HFFc6 (cell line): ENCODE measurements at regions not wholly inside any gene's neighbourhood (a gene's known extent, or its start where the extent isn't known, plus 50 kb on each side); places are given as distances from the start of the nearest gene placed in this dataset.

Source experiments
- DNase-seq: peaks from one replicate; pipeline ENCODE4 v3.0.0-alpha.2; 2018
- H3K27ac Mint-ChIP-seq: 2 replicates; pipeline ENCODE4 v1.8.0; 2020; ENCODE audit warnings: mild to moderate bottlenecking, mixed read lengths
- H3K27me3 Mint-ChIP-seq: 2 replicates; pipeline ENCODE4 v1.8.0; 2021; ENCODE audit warnings: mild to moderate bottlenecking, moderate library complexity, mixed read lengths; ENCODE audit not compliant: insufficient read depth
- H3K36me3 Mint-ChIP-seq: 2 replicates; pipeline ENCODE4 v1.8.0; 2021; ENCODE audit warnings: low read depth, mixed read lengths
- H3K4me1 Mint-ChIP-seq: 2 replicates; pipeline ENCODE4 v1.8.0; 2020; ENCODE audit warnings: low read depth, mixed read lengths
- H3K4me3 Mint-ChIP-seq: 2 replicates; pipeline ENCODE4 v1.8.0; 2020; ENCODE audit warnings: mild to moderate bottlenecking, moderate library complexity, mixed read lengths
- H3K9me3 Mint-ChIP-seq: 2 replicates; pipeline ENCODE4 v1.8.0; 2020; ENCODE audit warnings: mild to moderate bottlenecking, mixed read lengths
- CTCF ChIP-seq: fragments of 200-600 bp; sonication (generic); IDR thresholded peaks from 2 replicates; pipeline ENCODE4 v1.5.0; 2021; ENCODE audit warnings: antibody characterized with exemption, mild to moderate bottlenecking

GRCh38 chr1:232883992-232884661 is 66.3 kb upstream of the NTPCR start:
- H3K4me1 Mint-ChIP-seq: no peaks in the 10 kb centered on the region
- H3K27me3 Mint-ChIP-seq: no peaks in the 10 kb centered on the region; the same call in 1 of the 2 replicates
- DNase-seq: no peak
- H3K9me3 Mint-ChIP-seq: peaks cover 23% of the 10 kb centered on the region
- H3K36me3 Mint-ChIP-seq: no peaks in the 10 kb centered on the region
- no peak for TF ChIP-seq CTCF
- H3K4me3 Mint-ChIP-seq: no peak overlapping the region
- no peak overlapping the region for H3K27ac Mint-ChIP-seq

- DNase-seq: no peak
- no peaks in the 10 kb centered on the region for H3K4me1 Mint-ChIP-seq
- H3K27ac Mint-ChIP-seq: no peak overlapping the region
- no peak overlapping the region for H3K4me3 Mint-ChIP-seq
- no peaks in the 10 kb centered on the region for H3K36me3 Mint-ChIP-seq
- H3K27me3 Mint-ChIP-seq: no peaks in the 10 kb centered on the region
- peaks cover 30% of the 10 kb centered on the region for H3K9me3 Mint-ChIP-seq
- no peak for TF ChIP-seq CTCF
These were observed 64.1 kb upstream of the NTPCR start for GRCh38 chr1:232886271-232886670.

- no peaks in the 10 kb centered on the region for H3K27me3 Mint-ChIP-seq
These were observed 60.0 kb upstream of the NTPCR start for GRCh38 chr1:232890340-232890943.

GRCh38 chr1:232891071-232891470 is 59.3 kb upstream of the NTPCR start:
- Mint-ChIP-seq H3K4me1 (no peaks in the 10 kb centered on the region), H3K9me3 (peaks cover 35% of the 10 kb centered on the region), H3K27ac (no peak overlapping the region), H3K36me3 (no peaks in the 10 kb centered on the region), H3K4me3 (no peak overlapping the region), H3K27me3 (no peaks in the 10 kb centered on the region)
- TF ChIP-seq CTCF: no peak
- no peak for DNase-seq

More at GRCh38 chr1:232890340-232890943, 60.0 kb upstream of the NTPCR start:
- Mint-ChIP-seq H3K36me3 (no peaks in the 10 kb centered on the region), H3K4me3 (no peak overlapping the region), H3K4me1 (no peaks in the 10 kb centered on the region), H3K27ac (no peak overlapping the region), H3K9me3 (peaks cover 36% of the 10 kb centered on the region)
- no peak for DNase-seq
- no peak for TF ChIP-seq CTCF

- no peak for DNase-seq
- Mint-ChIP-seq H3K9me3 (peaks cover 35% of the 10 kb centered on the region), H3K4me1 (no peaks in the 10 kb centered on the region), H3K27ac (no peak overlapping the region), H3K27me3 (no peaks in the 10 kb centered on the region), H3K4me3 (no peak overlapping the region), H3K36me3 (no peaks in the 10 kb centered on the region)
- TF ChIP-seq CTCF: no peak
These were observed 58.6 kb upstream of the NTPCR start for GRCh38 chr1:232891656-232892317.
